ENCODE measurements at regions not wholly inside any gene's neighbourhood (a gene's known extent, or its start where the extent isn't known, plus 50 kb on each side); places are given as distances from the start of the nearest gene placed in this dataset.
A peak's percentile ranks its signal among the peaks of the same experiment; 100 is the strongest.

DNA sequence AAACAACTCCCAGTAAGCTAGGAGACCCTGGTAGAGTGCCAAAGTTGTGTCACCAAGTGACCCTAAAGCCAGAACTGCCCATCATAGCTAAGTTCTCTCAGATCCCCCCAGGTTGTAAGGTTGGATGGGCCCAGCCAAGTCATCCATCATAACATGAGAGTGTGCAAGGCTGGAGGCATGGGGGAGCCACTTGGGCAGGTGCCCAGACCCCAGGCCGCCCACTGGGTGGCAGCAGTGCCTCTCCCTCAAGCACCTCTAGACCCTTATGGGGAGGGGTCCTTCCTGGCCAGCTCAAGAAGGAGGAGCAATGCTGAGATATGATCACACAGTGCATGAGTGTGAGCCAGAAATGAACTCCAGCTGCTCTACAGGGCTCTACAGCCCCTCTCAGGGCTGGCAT lies 154.5 kb downstream of the MYLK4 start:
- Mint-ChIP-seq H3K9me3 (peaks cover 4% of the 10 kb centered on the region), H3K27me3 (no peaks in the 10 kb centered on the region), H3K36me3 (peaks cover 3% of the 10 kb centered on the region), H3K27ac (no peak overlapping the region), H3K4me1 (ENCODE audit: unreplicated experiment) (peaks cover 10% of the 10 kb centered on the region), H3K4me3 (no peak overlapping the region)
- no peak for DNase-seq (ENCODE audit: extremely low spot score, unreplicated experiment)
- TF ChIP-seq CTCF (conservative IDR thresholded peaks at IDR 0.05) = peak; percentile 40

GRCh38 chr6:2594868-2595267 lies 155.9 kb downstream of the MYLK4 start:
- DNase-seq (ENCODE audit: extremely low spot score, unreplicated experiment) = no peak
- Mint-ChIP-seq H3K9me3 (no peaks in the 10 kb centered on the region), H3K27me3 (no peaks in the 10 kb centered on the region), H3K27ac (no peak overlapping the region), H3K4me3 (no peak overlapping the region), H3K4me1 (ENCODE audit: unreplicated experiment) (peaks cover 12% of the 10 kb centered on the region), H3K36me3 (no peaks in the 10 kb centered on the region)
- no peak for TF ChIP-seq CTCF (conservative IDR thresholded peaks at IDR 0.05)

- Mint-ChIP-seq H3K4me1 (ENCODE audit: unreplicated experiment) (peaks cover 5% of the 10 kb centered on the region), H3K27ac (no peak overlapping the region), H3K27me3 (no peaks in the 10 kb centered on the region), H3K4me3 (no peak overlapping the region), H3K36me3 (no peaks in the 10 kb centered on the region), H3K9me3 (peaks cover 6% of the 10 kb centered on the region)
- no peak for DNase-seq (ENCODE audit: extremely low spot score, unreplicated experiment)
- no peak for TF ChIP-seq CTCF (conservative IDR thresholded peaks at IDR 0.05)
These were observed 157.6 kb downstream of the MYLK4 start for GRCh38 chr6:2593167-2593566.

DNA sequence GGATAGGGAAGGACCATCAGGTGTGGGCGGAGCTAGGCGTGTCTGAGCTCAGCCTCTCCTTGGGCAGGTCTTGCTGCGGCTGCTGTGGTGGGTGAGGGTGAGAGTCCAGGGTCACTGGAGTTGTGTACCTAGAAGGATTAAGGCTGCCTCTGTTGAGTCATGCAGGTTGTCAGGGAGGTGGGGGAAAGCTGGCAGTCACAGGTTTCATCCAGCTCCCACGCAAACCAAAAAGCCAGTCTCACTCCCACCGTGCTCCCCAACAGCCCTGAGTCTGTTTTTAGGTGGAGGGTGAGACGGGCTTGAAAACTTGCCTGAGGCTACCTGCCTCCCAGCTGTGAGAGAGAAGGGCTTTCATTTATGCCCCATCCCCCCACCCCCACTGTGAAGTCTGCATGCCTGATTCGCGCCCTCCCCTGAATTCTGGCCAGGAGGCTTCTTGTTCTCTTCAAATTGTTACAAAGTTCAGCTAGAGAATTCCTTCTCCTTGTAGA lies 161.5 kb downstream of the MYLK4 start:
- no peak for TF ChIP-seq CTCF (conservative IDR thresholded peaks at IDR 0.05)
- peaks cover 5% of the 10 kb centered on the region for H3K4me1 Mint-ChIP-seq (ENCODE audit: unreplicated experiment)
- H3K36me3 Mint-ChIP-seq = peaks cover 4% of the 10 kb centered on the region
- no peak overlapping the region for H3K27ac Mint-ChIP-seq
- H3K27me3 Mint-ChIP-seq = no peaks in the 10 kb centered on the region
- H3K9me3 Mint-ChIP-seq = peaks cover 22% of the 10 kb centered on the region
- no peak for DNase-seq (ENCODE audit: extremely low spot score, unreplicated experiment)
- no peak overlapping the region for H3K4me3 Mint-ChIP-seq

DNA sequence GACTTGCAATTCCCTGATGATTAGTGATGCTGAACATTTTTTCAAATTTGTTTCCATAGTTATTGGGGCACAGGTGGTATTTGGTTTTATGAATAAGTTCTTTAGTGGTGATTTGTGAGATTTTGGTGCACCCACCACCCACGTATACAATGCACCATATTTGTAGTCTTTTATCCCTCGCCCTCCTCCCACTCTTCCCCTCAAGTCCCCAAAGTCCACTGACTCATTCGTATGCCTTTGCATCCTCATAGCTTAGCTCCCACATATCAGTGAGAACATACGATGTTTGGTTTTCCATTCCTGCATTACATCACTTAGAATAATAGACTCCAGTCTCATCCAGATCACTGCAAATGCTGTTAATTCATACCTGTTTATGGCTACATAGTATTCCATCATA lies 167.3 kb downstream of the MYLK4 start:
- H3K36me3 Mint-ChIP-seq = peaks cover 7% of the 10 kb centered on the region
- no peaks in the 10 kb centered on the region for H3K27me3 Mint-ChIP-seq
- no peak for DNase-seq (ENCODE audit: extremely low spot score, unreplicated experiment)
- H3K27ac Mint-ChIP-seq = no peak overlapping the region
- no peak for TF ChIP-seq CTCF (conservative IDR thresholded peaks at IDR 0.05)
- H3K9me3 Mint-ChIP-seq = peaks cover 19% of the 10 kb centered on the region
- peaks cover 33% of the 10 kb centered on the region for H3K4me1 Mint-ChIP-seq (ENCODE audit: unreplicated experiment)
- H3K4me3 Mint-ChIP-seq = no peak overlapping the region

DNA sequence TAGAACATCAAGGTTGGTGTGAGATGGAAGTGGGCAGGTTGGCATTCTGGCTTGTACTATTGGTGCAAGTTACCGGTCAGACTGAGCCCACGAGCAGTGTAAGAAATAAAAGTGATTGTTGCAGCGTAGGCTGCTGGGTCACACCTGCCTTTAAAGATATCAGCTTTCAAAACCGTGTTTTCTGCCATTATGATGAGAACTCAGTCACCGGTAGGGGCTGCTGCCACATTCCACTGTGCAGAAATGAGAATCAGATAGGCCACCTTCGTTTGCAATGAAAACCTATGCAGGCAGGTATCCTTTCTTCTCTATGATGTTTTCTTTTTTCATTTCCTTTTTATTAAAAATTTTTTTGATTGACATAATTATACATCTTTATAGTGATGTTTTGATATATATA lies 168.5 kb downstream of the MYLK4 start:
- Mint-ChIP-seq H3K36me3 (peaks cover 6% of the 10 kb centered on the region), H3K27me3 (no peaks in the 10 kb centered on the region), H3K4me3 (no peak overlapping the region), H3K4me1 (ENCODE audit: unreplicated experiment) (peaks cover 40% of the 10 kb centered on the region), H3K9me3 (peaks cover 10% of the 10 kb centered on the region), H3K27ac (no peak overlapping the region)
- DNase-seq (ENCODE audit: extremely low spot score, unreplicated experiment) = no peak
- no peak for TF ChIP-seq CTCF (conservative IDR thresholded peaks at IDR 0.05)
